HPDE6-E6E7 (cell line): ENCODE measurements at regions not wholly inside any gene's neighbourhood (a gene's known extent, or its start where the extent isn't known, plus 50 kb on each side); places are given as distances from the start of the nearest gene placed in this dataset.

Experiments
- DNase-seq: peaks from one replicate; pipeline ENCODE4 v3.0.0; 2011; ENCODE audit warnings: missing footprints; ENCODE audit errors: extremely low spot score

GRCh38 chr7:155202106-155202871, 95.4 kb upstream of the INSIG1 start:
- no peak for DNase-seq

- no peak for DNase-seq
Measured at GRCh38 chr7:155203059-155203881, 94.4 kb upstream of the INSIG1 start.

DNA sequence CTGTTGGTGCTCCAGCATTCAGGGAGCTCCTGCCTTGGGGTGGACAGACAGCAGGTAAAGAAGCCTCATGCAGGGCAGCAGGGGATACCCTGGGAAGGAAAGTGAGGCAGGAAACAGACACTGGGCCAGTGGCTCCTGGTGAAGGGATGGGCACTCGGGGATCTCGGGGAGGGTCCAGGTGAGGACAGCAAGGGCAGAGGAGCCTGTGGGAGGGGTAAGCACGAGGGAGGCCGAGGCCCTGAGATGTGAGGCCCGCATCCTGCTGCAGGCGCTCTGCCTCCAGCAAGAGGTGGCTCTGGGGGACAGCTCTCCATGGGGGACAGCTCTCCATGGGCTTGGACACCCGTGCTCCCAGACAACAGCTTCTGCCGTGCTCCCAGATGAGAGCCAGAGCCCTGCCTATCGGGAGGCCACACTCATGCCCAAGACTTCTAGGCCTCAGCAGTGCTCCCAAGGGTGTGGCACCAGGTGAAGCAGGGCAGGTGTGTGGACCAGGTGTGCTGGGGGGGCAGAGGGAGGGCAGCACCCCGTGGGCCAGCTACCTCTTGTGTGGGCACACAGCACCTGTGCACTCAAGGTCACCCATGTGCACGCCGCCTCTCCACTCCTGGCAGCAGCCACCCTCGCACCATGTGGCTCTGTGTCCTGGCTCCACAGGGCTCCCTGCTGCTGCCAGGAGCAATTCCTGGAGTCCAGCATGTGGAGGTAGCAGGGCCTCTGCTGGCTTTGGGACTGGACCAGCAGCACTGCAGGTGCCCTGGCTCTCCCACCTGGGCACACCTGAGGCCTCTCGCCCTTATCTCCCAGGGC, 93.6 kb upstream of the INSIG1 start:
- no peak for DNase-seq

DNA sequence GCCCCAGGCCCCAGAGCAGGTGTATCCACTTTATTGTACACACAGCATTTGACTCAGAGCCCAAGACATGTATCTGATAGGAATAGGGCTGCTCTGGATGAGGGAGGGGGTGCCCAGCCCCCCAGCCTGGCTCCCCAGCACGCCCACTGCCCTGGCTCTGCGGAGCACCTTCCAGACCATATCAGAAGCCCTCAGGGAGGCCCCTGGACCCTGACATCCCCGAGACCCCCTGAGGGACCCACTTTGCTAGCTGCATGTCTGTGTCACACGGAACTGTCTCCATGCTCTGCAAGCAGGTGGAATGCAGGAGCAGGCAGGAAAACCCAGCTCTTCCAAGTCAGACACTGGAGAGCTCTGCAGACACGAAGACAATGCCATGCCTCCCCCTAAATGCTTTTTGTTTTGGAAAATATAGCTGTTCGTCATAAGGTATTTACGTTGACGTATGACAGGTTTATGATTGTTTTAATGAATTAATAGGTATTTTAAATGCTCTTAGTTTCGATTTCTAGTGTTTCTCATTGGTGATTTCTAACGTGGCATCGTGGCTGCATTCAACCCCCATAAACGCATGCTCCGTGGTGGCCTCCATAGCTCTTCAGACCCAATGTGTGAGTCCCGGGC, 92.8 kb upstream of the INSIG1 start:
- DNase-seq: no peak

DNA sequence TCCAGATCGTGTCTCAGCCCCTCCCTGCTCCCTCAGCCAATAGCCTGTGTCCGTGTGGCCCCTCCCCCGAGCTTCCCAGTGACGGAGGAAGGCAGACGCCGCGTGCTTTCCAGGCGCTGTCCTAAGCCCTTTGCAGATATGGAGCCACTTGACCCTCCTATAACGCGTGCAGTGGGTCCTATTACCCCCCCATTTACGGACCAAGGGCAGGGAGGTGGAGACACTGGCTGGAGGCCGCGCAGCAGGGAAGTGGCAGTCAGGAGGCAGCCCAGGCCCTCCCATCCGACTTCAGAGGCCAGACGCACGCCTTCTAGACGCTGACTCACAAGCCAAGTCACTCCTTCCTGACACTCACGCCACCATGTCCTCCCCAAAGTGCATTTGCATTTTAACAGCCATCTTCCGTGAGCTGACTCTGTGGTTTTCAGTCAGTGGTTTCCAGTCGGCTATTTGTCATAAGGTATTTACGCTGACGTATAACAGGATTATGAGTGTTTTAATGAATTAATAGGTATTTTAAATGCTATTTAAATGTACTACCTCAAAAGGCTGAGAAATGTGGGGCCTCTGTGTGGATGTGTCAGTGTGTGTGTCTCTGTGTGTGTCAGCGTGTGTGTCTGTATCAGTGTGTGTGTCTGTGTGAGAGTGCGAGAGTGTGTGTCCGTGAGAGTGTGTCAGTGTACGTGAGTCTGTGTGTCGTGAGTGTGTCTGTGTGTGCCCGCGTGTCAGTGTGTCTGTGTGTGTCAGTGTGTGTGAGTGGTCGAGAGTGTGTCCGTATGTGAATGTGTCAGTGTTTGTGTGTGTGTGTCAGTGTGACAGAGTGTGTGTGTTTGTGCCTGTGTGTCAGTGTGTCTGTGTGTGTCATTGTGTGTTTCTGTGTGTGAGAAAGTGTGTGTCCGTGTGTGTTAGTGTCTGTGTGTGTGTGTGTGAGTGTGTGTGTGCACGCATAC, 92.0 kb upstream of the INSIG1 start:
- peak; percentile 86 for DNase-seq

GRCh38 chr7:155206318-155207020, 91.2 kb upstream of the INSIG1 start:
- DNase-seq: no peak

DNA sequence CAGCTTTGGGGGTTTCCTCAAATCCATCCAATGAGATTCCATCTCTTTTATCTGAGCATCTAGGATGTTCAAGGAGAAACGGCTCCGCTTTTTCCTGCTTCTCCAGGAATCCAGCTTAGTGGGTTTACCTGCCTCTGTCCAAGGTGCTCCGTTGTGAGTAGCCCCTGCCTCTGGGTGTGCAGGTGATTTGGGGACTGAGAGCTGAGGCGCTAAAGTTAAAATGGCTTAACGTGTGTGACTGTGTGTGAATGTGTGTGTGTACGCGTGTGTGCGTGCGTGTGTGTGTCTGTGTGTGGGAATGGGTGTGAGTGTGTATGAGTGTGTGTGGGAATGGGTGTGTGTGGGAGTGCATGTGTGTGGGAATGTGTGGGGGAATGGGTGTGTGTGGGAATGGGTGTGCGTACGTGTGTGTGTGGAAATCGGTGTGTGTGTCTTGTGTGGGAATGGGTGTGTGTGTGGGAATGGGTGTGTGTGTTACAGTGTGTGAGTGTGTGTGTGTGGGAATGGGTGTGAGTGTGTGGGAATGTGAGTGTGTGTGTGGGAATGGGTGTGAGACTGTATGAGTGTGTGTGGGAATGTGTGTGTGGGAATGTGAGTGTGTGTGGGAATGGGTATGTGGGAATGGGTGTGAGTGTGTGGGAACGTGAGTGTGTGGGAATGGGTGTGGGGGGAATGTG, 90.2 kb upstream of the INSIG1 start:
- no peak for DNase-seq

DNA sequence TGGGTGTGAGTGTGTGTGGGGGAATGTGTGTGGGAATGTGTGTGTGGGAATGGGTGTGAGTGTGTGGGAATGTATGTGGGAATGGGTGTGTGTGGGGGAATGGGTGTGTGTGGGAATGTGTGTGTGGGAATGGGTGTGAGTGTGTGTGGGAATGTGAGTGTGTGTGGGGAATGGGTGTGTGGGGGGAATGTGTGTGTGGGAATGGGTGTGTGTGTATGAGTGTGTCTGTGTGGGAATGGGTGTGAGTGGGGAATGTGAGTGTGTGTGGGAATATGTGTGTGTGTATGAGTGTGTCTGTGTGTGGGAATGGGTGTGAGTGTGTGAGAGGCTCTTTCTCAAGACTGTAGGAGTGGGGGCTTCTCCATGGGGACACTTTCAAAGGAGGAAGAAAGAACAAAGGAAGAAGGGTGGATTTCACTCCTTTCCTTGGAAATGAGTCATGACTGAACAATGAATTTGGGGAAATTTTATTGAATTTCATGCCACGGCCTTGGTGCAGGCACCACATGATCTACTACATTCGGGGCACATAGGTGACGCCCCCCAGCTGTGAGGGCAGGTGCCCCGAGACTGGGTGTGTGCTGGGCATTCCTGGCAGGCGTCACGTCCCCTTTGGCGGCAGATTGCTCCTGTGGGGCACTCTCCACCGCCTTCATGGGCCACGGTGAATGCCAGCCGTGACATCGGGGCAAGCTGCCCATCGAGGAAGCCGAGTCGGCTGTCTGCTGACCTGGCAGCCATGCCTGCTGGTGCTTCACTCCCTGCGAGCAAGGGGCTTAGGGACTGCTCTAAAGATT, 88.8 kb upstream of the INSIG1 start:
- no peak for DNase-seq

DNA sequence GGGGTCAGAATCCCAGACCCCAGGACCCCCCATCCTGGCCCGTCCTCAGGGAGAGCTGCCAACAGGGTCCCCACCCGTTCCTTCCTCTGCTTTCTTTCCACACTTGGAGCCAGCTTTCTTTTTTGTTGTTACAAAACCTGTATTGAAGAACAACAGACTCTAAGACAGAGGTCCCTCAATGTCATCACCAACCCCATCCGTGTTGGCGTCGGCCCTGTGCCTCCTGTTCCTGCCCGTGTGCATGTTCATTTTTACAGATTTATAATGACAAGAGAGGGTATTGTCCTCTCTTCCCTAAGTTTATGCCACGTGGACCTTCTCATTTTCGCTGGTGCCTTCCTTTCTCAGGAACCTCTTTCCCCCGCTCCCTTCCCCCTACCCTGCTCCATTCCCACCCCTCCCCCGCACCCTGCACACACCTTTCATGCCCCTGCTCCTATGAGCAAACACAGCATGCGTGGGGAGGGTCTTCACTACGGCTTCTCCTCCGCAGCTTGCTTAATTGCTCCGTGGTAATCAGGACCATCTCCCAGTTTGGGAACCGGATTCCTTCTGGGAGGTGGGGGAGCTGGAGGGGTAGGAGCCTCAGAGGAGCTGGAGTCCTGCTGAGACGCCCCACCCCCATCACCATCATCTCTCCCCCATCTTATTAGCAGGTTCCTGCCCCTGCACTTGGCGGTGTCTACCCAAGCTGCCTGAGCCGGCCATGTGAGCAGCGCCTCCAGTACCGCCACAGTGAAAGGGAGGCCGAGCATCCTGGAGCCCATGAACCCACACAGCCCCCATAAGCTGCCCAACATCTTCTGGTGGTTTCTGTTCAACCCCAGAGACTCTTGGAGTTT, 88.0 kb upstream of the INSIG1 start:
- no peak for DNase-seq

DNA sequence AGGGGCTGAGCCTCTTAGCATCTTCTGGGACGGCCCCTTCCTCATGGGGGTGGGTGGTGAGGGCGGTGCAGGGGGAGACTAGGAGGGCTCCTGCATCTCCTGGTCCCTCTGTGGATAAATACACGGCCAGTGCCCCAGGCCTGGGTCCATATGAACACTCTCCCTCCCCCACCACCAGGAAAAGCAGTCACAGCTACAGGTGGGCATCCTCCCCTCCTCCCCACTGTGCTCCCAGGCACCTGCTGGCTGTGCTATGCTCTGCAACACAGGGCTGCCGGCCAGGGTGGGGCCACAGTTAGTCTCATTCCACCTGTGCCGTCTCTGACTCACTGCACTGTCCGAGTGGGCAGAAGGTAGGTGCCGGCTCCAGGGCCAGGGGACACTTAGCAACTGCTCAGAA, 87.3 kb upstream of the INSIG1 start:
- DNase-seq: no peak

- no peak for DNase-seq
Measured at GRCh38 chr7:155211173-155211572, 86.5 kb upstream of the INSIG1 start.

DNA sequence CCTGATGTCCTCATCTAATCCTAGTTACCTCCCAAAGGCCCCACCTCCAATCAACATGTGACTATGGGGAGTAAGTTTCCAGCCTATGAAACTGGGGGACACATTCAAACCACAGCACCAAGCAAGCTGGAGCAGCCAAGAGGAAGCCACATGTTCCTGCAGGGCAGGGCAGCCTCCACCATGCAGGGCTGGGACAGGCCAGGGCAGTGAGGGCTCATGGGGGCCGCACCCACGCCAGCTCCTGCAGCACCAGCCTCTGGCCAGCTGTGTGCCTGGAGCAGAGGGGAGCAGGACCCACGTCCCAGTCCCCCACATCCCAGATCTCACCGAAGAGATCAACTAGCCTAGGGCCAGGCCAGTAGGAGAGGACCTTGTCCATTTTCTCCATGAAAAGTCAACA, 85.9 kb upstream of the INSIG1 start:
- DNase-seq: no peak

DNA sequence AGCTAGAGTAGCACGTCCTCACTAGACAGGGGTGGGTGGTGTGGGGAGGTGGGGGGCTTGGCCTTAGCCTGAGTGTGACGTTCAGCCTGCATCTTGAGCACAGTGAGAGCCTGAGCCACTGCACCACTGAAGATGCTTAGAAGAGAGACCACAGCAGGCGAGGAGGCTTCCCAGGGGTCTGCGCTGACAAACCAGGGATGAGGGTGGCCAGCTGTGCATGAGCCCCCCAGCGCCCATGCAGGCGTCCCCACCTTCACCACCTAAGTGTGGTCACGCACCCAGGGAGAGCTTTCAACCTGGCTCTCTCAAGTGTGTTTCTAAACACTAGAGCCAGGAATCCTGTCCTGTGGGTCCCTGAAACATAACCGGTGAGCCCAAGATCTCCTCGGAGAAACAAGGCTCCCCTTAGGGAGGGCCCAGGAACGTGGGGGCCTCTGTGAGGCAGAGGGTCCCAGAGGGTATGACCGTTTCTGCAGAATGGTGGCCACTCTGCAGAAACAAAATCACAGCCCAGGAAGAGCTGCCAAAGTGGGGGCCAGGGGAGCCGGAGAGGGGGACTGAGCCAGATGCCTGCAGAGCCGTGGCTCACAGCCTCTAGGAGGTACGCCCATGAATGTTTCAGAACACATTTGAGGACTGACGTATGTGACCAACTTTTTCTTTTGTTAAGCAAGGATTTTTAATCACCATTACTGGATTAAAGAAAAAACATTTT, 85.2 kb upstream of the INSIG1 start:
- no peak for DNase-seq

DNA sequence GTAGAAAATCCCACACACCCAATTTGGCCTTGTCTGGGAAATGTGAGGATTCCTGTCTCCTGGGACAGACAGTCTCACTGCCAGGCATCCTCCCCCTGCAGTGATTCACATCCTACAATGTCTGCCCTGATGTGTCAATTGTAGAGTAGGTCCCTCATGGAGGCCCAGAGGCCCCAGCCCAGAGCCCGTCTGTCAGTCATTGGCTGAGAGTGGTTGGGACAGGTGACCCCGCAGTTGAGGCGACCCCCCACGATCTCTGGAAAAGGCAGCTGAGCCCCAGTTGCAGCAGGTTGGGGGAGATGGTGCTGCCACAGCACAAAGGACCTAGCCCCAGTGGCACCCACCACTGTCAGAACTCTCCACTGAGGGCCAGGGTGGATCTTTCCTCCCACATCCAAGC, 84.3 kb upstream of the INSIG1 start:
- DNase-seq: no peak

GRCh38 chr7:155213955-155214740, 83.5 kb upstream of the INSIG1 start:
- DNase-seq: no peak

DNA sequence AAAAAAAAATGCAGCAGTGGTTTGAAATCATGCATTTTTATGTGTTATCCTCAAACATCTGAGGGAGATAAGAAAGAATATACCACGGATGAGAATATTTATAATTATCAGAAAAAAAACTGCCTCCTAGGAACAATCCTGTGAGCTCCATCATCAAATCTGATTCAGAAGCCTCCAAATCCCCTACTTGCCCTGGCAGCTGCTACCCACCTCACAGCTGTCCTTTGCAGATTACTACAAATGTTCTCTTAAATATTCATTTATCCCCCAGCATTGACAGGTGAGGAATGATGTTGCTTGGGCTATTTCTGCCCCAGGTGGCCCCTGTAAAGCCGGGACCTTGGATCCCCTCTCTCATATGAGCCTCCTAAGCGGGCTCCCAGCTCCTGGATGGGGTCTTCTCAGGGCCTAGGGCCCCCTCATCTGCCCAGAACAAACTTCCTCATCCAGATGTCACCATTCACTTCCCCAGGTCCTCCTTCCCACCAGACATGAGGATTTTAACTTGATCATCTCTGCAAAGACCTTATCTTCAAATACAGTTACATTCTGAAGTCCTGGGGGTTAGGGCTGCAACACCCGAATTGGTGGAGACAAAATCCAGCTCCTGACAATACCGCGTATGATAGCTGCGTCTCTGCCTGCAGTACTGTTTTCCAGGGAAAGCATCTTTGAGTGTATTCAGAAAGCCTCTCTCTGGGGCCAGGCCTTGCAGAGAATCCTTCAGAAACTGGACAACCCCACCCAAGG, 81.9 kb upstream of the INSIG1 start:
- DNase-seq: no peak
